Stimulated activated CD4-positive, alpha-beta T cell treated with anti-CD3 and anti-CD28 coated beads, Interleukin-2, amount 100 ng/mL, for 48 hours (primary cell): ENCODE measurements at regions not wholly inside any gene's neighbourhood (a gene's known extent, or its start where the extent isn't known, plus 50 kb on each side); places are given as distances from the start of the nearest gene placed in this dataset.
"Not testable (repeated sequence)": the region's sequence is repeated elsewhere in the genome, so short reads cannot be mapped to it uniquely, and the experiment has no call there.

Experiments
- DNase-seq, 2 donors: peaks; one replicate each; pipeline ENCODE4 v3.0.0-alpha.2; 2020

DNA sequence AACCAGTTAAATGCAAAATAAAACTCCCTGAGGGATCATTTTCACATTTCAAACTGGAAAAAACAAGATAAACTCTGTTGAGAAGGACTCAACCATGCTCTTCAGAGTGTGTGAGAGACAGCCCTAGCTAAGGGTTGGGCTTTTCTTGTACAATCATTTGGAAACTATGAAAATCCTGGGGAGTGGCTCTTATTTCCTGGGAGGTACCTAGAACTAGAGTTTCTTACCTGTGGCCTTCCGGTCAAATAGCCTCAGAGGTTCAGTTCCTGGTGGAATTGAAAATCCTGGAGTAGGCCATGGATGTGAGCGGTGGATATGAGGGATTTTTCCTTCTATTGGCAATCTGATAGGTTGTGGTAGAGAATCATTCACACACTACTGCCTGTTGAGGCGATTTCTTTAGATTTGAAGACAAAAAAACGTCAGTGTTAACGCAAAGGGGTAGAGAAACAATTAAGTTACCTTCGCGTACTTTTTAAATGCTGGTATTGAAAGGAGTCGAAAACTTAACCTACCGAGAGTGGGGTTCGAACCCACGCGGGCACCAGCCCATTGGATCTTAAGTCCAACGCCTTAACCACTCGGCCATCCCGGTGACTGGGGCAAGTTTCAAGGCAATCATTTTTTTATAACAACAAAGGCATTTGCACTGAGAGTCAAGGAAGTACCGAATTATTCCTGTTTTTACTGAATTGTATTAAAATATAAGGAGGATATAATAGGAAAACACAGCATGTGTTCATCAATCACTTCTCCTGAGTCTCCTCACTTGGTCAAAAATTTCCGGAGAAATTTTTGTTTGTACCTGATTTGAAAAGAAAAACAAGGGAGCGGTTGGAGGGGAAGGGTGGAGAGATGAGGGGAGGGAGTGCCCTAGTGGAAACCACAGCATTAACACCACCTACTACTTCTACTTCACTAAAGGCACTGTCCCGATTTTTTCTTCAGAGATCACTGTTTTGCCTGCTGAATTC, 191.3 kb downstream of the OR2B2 start:
- DNase-seq = peak; percentile 7 to 22

DNA sequence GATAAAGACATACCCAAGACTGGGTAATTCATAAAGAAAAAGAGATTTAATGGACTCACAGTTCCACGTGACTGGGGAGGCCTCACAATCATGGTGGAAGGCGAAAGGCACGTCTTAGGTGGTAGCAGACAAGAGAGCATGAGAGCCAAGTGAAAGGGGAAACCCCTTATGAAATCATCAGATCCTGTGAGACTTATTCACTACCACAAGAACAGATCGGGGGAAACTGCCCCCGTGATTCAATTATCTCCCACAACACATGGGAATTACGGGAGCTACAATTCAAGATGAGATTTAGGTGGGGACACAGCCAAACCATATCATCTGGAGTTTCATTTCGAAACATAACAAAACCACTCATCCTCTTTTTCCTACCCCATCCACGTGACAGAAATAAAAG, 193.2 kb downstream of the OR2B2 start:
- peak in 1 of 2 donors; percentile 15 for DNase-seq

DNA sequence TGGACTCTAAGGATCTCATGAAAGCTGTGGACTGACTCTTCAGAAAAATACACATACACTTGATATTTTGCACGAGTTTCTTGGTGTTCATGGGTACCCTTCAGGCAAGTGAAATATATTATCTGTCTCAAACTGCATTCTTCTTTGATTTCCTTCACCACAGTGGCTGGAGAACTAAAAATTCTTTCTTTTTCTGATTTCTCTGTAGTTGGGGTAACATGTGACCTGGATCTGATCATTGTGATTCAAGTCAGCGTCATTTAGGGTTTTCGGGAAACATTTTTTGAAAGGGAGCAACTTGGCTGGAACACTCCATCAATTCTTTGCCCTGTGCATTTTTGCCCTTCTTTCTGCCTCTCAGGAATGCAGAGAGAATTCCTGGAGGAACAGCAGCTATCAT, 205.8 kb downstream of the OR2B2 start:
- no peak for DNase-seq

DNA sequence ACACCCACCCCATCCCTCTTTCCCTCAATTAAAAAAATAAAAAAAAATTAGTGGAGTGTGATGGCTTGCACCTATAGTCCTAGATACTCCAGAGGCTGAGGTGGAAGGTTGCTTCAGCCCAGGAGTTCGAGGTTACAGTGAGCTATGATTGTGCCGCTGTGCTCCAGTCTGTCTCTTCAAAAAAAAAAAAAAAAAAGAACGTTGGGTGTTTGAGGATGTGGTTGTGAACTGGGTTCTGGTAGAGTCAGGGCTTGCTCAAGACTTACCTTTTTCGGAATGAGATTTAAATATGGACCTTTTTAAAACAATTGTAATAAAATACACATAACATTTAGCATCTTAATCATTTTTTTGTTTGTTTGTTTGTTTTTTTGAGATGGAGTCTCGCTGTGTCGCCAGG, 211.9 kb downstream of the OR2B2 start:
- DNase-seq = no peak

DNA sequence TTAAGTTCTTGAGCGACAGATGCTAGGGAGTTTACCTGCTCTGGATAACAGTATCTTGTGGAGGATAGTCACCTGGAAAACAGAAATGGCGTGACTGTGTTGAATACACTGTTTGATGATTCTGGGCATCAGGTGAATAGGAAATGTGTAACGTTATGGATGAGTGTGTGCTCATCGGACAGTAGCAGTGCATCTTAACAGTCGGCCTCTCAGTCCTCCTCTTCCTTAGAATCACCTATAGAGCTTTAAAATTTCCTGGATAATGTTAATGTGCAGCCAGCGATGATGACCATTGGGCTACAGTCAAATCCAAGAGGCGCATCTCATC, 217.7 kb downstream of the OR2B2 start:
- no peak for DNase-seq

DNA sequence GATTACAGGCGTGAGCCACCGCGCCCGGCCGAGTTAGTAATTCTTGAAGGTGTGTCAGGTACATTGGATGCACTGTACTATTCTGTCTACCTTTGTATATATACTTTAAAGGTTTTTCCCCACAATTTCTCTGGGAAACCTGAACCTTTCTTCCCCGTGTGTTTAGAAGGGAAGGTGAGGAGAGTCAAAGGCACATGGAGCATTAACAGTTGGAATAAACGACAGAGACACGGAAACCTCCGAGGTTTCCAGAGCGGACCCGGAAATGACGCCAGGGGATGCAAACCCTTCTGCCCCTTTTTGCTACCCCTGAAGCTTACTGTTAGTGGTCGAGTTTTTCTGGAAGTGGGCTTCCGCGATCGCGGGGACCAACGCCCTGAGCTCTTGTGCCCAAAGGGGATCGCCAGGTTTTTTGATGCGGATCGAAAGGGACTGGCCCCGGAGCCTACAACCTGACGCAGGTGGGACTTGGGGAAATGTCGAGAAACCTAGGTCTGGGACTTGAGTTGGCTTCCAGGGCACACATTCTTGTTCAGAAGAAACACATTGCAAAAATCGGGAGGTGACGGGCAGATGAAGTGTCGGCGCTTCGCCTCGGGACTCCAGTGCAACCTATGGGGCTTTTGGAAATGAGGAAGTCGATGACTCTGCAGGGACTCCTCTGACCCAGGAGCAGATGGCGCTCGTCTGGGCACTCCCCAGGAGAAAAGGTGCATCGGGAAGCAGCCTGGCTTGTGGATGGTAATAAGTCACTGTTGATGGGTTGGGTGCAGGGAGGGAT, 218.2 kb downstream of the OR2B2 start:
- DNase-seq = peak in 1 of 2 donors; percentile 34

DNA sequence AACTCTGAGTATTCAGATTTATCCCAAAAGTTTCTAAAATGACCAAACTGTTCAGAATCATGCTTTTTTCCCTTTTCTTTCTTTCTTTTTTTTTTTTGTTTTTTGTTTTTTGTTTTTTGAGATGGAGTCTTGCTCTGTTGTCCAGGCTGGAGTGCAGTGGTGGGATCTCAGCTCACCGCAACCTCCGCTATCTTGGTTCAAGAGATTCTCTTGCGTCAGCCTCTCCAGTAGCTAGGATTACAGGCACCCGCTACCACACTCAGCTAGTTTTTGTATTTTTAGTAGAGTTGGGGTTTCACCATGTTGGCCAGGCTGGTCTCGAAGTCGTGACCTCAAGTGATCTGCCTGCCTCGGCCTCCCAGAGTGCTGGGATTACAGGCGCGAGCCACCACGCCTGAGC, 219.2 kb upstream of the ZNF184 start:
- not testable (repeated sequence) for DNase-seq

DNA sequence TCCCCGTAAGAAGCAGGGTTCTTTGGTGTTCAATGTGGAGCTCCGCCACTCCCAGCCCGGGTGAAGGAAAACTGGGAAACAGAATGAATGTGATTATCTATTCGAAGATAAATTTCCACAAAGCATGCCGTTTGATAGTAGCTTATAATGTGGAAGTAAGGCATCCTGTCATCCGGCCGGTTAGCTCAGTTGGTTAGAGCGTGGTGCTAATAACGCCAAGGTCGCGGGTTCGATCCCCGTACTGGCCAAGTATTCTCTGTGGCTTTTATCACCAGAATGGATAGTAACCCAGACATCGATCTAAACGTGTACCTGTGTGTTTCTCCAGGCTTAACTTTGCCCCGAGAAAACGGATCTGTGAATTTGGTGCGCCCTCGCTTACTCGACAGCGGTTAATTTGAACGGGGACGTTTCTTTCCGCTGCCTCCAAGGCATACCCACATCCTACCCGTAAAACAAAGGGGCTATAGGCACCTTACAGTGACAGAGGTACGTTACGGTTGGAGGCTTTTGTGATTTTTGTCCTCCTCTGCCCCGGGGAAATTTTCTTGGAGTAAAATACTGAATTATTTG, 215.2 kb upstream of the ZNF184 start:
- DNase-seq = peak; percentile 84 to 87

DNA sequence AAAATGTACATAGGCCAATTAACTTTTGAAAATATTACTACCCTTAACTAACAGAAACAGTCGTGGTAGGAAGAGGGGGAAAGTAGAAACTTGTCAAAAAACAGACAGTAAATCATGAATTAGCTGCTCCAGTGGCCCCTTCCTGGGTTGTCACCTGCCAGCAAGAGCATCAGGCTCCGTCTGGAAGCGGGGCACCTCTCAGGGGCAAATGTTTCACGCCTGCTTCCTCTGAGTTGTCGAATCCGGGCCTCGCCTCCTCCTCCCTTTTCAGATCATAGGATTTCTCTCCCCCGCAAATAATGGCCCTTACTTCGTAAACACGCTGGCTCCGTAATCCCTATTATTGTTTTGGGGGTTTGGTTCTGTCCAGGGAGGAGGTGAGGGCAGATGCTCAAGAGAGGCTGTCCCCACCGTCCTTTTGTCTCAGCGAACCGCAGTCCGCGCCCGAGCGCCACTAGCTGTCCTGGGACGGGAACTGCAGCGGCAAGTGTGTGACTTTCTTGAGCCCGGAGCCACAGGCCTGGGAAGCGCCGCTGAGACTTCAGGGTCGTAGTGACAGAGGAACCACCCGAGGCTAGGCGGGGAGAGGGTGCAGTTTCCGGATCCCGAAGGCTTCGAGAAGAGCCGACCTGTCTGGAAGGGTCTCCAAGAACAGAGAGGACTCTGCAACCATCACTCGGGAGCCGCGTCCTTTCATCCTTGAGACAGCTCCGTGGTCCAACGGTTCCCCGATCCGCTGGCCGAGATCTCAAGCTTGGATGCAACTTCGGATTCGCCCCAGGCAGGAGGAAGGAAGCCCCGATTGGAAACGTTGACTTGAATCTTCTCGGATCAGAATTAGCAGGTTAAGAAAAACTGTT, 214.5 kb upstream of the ZNF184 start:
- peak; percentile 76 to 79 for DNase-seq

DNA sequence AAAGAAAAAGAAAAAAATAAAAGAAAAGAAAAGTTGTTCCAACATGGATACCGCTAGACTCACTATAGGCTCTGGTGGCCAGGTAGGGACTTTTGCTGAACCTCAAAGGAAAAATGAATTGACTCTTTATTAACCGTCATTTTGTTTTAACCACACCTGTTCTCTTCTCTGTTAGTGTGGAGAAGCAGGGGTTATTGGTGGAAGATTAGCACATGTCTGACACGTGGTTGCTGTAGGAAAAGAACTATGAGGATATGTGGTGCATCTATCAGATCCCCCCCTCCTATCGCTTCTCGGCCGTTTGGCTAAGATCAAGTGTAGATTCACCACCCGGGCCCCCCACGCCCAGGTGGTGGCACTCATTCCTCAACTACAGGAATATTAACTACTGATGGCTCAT, 212.4 kb upstream of the ZNF184 start:
- no peak for DNase-seq

DNA sequence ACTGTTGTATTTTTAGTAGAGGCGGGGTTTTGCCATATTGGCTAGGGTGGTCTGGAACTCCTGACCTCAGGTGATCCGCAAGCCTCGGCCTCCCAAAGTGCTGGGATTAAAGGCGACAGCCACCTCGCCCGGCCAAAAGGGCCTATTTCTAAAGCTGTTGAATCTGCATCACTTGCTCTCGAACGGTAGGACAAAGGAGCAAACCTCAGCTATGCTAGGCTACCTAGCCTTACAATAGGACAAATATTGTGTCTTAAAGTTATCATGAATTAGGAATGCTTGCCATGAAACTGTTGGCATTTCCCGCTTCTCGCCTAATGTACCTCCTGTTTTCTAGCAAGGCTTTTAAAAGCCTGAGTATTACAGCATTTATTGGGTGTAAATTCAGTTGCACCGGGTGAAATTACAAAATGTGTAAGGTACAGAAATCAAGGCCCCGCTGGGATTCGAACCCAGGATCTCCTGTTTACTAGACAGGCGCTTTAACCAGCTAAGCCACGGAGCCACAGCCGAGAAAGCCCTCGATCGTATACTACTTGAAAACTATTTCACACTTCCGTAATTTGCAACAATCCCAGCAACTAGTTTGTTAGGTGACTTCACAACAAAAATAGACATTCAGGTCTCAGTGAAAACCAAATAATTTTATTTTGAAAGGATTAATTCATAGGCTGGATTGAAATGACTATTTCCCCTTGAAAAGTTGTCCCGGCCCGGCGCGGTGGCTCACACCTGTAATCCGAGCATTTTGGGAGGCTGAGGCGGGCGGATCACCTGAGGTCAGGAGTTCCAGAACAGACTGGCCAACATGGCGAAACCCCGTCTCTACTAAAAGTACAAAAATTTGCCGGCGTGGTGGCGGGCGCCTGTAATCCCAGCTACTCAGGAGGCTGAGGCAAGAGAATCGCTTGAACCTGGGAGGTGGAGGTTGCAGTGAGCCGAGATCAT, 211.6 kb upstream of the ZNF184 start:
- DNase-seq = peak; percentile 53 to 64

DNA sequence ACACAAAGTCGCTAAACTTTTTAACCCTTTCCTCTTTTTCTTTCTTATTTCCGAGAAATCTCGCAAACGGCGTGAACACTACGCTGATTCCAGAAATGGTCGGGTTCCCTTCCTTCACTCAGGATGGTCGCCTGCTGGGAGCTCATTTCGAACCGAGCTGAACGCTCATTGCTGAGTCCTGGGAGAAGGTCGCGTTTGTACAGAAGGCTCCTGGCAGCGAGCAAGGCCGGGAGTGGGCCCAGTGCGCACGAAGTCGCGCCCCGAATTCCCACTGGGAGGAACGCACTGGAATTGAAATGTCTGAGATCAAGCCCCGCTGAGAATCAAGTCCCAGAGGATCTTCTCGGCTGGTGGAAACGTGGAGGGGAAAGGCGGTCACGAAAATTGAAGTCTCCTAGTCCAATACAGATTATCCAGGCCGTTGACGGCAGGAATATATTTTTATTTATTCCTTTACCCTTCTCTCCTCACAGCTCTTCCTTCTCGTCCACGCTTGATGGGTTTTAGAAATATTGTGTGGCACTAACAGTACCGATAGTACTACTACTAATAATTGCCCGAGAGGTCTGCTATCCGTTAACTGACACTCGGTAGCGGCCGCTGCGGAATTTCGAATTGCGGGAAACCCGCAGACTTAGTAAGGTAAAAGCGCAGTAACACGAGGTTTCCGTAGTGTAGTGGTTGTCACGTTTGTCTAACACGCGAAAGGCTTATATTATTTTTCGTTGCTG, 207.2 kb upstream of the ZNF184 start:
- DNase-seq = no peak

DNA sequence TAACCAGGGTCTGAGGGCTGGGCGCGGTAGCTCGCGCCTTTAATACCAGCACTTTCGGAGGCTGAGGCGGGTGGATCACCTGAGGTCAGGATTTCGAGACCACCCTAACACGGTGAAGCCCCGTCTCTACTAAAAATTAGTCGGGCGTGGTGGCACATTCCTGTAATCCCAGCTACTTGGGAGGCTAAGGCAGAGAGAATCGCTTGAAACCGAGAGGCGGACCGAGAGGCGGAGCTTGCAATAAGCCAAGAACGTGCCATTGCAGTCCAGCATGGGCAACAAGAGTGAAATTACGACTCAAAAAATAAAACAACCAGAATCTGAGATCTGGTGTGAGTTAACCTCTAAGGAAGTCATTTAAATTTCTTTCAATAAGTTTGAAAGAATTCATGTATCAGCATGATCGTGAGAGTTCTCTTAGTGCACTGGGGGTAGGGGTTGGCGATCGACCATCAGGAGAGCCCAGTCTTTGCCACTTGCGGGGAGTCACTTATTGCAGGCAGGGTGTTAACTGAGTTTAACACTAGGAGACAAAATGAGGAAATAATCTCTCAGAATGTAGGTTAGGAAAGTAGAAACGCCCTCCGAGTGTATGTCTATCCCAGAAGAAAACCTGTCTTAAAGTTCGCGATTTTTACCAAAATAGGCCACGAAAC, 206.5 kb upstream of the ZNF184 start:
- no peak for DNase-seq

DNA sequence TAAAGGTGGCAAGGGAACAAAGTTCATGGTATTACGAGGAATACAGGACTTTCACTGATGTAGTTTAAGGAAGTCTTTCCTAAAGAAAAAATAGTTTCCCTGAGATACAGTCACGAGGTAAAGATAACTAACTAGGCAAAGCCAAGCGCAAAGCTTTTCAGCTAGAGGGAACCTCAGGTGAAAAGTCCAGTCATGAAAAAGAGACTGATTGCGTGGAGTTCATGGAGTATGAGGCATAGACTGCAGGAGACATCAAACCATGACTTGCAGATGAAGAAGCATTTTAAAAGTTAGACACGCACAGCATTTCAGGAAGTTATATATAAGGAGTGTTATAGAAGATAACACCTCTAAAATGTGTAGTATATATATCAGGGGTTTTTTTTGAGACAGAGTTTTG, 205.6 kb upstream of the ZNF184 start:
- DNase-seq = no peak

DNA sequence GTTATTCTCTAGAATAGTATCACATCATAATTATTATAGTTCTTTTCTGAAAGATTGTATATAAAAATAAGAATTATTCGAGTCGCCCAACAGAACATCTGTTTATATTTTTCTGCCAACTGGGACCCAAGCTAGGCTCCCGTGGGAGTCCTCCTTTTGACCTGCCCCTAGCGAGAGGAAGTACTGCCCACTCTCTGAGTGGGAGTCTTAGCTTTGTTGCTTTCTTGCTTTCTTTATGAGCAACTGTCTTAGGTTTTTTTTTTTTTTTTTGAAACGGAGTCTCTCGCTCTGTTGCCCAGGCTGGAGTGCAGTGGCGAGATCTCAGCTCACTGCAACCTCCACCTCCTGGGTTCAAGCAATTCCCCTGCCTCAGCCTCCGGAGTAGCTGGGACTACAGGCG, 202.0 kb upstream of the ZNF184 start:
- DNase-seq = no peak

DNA sequence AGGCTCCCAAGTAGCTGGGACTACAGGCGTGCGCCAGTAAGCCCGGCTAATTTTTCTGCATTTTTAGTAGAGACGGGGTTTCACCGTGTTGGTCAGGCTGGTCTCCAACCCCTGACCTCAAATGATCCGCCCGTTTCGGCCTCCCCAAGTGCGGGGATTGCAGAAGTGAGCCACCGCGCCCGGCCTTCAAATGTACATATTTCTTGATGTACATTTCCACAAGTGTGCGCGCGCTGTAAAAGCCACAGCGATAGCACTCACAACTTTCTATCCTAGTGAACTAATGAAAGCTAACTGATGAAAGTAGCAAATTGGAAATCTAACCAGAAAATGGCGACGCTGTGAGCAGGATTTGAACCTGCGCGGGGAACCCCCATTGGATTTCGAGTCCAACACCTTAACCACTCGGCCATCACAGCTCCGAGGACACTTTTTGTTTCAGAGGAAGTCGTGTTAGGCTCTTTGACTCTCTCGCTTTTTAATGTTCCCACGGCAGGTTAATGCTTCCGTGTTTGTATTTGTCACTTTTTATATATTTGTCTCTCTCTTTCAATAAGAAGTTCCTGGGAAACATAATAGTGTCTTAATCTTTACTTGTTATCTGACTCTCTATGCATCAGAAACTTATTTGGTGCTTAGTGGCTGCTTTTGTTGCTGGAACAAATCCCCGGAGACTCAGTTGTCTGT, 199.4 kb upstream of the ZNF184 start:
- DNase-seq = no peak

DNA sequence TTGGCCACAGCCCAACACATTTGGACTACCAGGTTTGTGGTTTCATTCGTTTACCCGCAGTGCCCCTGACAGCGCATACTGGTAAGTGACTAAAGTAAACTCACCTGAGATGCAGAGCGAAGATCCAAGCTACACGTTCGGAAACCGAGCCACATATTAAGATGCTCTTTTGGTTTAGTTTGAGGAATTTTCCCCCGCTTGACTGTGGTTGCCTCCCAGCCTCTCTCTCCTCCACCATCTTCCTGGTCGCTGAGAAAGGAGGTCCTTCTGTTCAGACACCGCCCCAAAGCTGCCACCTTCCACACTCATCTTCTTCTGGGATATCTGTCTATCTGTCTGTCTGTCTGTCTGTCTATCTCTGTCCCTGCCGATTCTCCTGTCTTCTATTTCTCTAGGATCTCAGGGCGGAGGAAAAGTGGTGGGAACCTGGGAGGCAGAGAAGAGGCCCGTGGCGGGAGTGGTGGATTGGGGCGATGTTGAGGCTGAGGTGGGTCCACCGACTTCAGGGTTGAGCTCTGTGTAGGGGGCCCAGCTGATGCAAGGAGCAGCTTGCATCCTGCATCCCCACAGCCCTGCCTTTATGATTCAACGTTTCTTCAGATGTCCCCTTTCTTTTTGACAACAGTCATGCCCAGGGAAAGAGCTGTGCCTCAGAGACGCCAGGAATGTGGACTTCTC, 196.9 kb upstream of the ZNF184 start:
- no peak for DNase-seq

DNA sequence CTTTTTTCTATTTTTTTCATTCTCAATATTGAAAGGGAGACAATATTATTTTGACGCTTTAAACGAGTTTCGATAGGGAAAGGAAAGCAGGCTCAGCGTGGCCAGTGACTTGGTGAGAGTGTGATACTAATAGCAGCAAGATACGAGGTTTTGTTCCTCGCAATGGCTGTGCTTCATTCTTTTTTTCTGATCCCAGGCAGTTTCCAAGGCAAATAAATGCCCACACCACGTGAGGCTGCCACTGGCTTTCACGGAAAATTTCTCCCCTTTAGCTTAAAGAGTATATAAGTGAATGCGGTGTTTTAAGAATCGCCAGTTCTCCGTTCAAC, 196.4 kb upstream of the ZNF184 start:
- DNase-seq = no peak
